C4-2B (cell line): ENCODE measurements at regions not wholly inside any gene's neighbourhood (a gene's known extent, or its start where the extent isn't known, plus 50 kb on each side); places are given as distances from the start of the nearest gene placed in this dataset.

Experiments
- ZFX ChIP-seq: fragments of 450-650 bp; IDR thresholded peaks from 2 replicates; pipeline ENCODE4 v1.6.1; 2017
- TF ChIP-seq, protein P1 (sequence below): fragments of 450-650 bp; conservative IDR thresholded peaks from 2 replicates; pipeline ENCODE4 v1.5.1; 2017; ENCODE audit warnings: mild to moderate bottlenecking

DNA sequence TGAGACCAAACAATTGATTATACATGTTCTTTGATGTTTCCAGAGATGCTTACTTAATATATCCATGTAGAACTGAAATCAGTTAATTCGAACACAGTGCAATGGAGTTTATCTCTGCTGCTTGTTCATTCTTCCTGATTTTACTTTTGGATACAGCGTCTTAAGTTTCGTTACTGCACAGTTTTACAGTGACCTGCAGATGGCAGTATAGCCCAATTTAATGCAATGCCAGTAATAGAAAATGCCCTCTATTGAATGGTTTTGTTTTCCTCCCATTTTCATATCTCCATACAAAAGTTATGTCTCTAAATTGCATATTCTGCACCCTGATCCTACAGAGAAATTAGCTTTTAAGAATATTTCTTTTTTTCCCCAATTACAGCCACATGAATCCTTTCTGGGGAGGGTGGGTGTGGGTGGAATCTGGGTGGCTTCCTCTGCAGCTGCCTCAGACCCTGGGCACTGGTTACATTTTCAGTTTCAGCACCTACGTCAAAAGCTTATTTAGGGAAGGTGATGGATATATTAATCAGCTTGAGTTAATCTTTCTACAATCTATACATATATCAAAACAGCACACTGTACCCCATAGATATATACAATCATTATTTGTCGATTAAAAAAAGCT is 101.1 kb upstream of the DCD start:
- TF ChIP-seq, protein P1, sequence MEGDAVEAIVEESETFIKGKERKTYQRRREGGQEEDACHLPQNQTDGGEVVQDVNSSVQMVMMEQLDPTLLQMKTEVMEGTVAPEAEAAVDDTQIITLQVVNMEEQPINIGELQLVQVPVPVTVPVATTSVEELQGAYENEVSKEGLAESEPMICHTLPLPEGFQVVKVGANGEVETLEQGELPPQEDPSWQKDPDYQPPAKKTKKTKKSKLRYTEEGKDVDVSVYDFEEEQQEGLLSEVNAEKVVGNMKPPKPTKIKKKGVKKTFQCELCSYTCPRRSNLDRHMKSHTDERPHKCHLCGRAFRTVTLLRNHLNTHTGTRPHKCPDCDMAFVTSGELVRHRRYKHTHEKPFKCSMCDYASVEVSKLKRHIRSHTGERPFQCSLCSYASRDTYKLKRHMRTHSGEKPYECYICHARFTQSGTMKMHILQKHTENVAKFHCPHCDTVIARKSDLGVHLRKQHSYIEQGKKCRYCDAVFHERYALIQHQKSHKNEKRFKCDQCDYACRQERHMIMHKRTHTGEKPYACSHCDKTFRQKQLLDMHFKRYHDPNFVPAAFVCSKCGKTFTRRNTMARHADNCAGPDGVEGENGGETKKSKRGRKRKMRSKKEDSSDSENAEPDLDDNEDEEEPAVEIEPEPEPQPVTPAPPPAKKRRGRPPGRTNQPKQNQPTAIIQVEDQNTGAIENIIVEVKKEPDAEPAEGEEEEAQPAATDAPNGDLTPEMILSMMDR, result peak; percentile 87
- TF ChIP-seq ZFX, result no peak
